NCI-H226 (cell line): ENCODE measurements at regions not wholly inside any gene's neighbourhood (a gene's known extent, or its start where the extent isn't known, plus 50 kb on each side); places are given as distances from the start of the nearest gene placed in this dataset.
"Not testable (repeated sequence)": the region's sequence is repeated elsewhere in the genome, so short reads cannot be mapped to it uniquely, and the experiment has no call there.

Experiments
- DNase-seq: peaks from one replicate; pipeline ENCODE4 v3.0.0-alpha.2; 2015

GRCh38 chr9:33695856-33696255 is 99.5 kb upstream of the PRSS3 start:
- no peak for DNase-seq

DNA sequence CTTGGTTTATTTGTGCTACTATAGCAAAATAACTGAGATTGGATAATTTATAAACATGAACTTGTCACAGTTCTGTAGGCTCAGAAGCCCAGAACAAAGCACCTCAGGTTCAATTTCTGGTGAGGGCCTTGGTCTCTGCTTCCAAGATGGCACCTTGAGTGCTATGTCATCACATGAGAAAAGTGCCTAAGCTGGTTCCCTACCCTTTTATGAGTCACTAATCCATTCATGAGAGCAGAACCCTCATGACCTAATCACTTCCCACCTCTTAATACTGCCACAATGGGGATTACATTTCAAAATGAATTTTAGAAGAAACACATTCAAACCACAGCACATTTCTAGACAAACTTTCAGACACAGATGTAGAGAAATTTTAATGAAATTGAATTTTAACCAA is 98.2 kb upstream of the PRSS3 start:
- DNase-seq = no peak

- DNase-seq = no peak
Observed at GRCh38 chr9:33698267-33698666, 97.1 kb upstream of the PRSS3 start.

- not testable (repeated sequence) for DNase-seq
Observed at GRCh38 chr9:33700940-33701339, 94.4 kb upstream of the PRSS3 start.

- no peak for DNase-seq
Observed at GRCh38 chr9:33703430-33704102, 91.8 kb upstream of the PRSS3 start.

GRCh38 chr9:33705440-33705839 is 89.9 kb upstream of the PRSS3 start:
- not testable (repeated sequence) for DNase-seq

DNA sequence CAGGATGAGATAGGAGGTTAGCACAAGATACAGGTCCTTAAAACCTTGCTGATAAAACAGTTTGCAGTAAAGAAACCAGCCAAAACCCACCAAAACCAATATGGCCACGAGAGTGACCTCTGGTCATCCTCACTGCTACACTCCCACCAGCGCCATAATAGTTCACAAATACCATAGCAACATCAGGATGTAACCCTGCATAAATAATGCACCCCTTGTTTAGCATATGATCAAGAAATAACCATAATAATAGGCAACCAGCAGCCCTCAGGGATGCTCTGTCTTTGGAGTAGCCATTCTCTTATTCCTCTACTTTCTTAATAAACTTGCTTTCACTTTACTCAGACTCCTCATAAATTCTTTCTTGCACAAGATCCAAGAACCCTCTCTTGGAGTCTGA is 86.9 kb upstream of the PRSS3 start:
- no peak for DNase-seq

DNA sequence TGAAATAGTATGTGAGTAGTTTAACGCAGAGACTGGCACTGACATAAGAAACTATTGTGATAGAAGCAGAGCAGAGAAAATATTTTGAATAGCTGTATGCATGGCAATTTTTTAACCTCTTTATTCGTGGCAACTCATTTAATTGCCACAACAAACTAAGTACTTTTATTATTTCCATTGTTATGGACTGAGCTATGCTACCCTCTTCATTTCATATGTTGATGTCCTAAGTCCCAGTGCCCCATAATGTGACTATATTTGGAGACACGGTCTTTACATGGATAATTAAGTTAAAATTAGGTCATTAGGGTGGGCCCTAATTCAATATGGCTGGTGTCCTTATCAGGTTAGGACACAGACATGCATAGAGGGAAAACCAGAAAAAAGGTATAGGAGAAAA is 86.1 kb upstream of the PRSS3 start:
- DNase-seq = no peak

DNA sequence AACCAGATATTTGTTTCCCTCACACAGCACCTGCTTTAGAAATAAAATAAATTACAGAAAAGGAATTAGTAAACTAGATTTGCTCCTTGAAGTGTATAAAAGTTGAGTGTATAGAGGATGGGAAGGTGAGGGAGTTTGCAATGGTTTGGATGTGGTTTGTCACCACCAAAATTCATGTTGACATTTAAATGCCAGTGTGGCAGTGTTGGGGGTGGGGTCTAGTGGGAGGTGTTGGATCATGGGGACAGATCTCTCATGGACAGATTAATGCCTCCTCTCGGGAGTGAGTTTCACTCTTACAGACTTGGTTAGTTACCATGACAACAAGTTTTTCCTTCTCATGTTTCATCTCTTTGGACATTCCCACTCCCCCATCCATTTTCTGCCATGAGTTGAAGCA is 83.9 kb upstream of the PRSS3 start:
- not testable (repeated sequence) for DNase-seq

GRCh38 chr9:33714989-33715388 is 80.4 kb upstream of the PRSS3 start:
- no peak for DNase-seq

DNA sequence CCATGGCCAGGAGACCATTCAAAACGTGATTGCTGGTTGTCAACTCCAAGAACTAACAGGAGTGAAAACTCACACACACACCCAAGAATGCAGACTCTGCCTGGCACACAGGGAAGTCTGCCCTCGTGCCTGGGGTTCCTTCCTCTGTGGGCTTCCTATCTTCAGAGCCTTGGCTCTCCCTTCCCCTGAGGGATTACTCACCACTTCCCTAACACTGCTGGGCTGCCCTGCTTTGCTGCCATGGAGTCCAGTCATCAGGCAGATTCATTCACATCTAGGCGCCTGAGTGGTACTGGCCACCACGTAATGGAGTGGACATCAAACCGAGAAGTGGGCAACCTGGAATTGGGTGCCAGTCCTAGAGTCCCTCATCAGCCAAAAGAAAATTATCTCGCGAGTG is 76.4 kb upstream of the PRSS3 start:
- peak; percentile 78 for DNase-seq

DNA sequence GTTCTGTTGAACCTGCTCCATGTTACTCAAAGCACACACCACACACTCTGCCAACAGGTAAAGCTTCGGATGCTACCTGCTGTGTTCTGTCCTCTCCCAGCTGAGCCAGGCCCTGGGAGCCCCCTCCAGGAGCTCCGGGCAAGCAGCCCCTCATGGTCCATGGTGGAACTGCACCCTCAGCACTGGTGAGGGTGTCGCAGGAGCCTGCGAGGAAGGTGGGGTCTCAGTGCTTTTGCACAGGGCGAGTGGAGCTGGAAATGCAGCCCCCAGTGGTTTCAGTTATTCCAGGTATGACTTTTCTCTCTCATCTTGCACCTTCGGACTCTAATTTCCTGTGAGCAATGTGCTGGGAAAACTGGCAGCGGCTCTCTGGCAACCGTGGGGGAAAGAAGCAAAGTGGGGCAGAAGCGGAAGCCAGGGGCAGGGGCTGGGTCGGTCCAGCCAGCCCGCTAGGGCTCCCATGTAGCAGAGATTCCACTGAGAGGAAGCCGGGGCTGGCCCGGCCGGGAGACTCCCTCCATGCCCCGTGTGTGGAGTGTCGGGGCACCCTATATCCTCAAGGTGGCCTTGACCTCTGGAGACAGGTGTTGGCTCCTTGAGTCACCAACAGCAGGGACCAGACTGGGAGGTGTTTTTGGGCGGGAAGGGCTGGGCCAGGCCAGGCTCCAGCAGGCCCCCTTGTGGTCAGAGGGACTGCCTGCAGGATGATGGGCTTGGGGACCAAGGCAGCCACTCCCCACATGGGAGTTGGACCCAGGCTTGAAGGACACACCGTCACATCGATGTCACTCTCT is 75.6 kb upstream of the PRSS3 start:
- DNase-seq = no peak

GRCh38 chr9:33721674-33722358 is 73.5 kb upstream of the PRSS3 start:
- no peak for DNase-seq

DNA sequence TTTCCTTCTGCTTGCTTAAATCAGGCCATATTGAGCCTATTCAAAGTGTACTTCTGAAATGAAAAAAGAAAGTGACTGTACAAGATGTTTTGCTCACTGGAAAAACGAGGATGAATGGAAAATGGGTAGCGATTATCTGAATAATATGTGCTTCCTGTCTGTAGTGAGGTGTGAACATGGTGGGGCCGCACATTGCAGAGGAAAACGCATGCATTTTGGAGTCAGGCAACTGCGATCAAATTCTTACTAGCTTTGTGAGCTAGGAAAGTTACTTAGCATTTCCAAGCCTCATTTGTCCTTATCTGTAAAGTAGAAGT is 73.0 kb upstream of the PRSS3 start:
- DNase-seq = no peak

- DNase-seq = no peak
Observed at GRCh38 chr9:33728613-33729012, 66.7 kb upstream of the PRSS3 start.

DNA sequence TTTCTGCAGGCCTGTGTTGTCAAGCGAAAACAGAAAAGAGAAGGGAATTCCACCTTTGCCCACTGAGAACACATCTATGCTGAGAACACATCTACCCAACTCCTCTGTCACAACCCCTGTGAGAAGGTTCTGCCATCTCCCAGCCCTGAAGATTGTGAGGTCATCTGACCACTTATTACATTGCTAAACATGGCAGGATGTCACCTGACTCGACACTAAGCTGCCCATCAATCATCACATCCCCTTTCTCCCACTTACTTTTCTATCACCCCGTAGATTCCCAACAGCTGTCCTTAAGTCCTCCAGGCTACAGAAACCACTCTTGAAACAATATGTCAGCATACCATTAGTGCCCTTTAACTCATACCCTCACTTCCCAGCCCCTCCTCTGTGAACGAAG is 64.2 kb upstream of the PRSS3 start:
- DNase-seq = no peak

DNA sequence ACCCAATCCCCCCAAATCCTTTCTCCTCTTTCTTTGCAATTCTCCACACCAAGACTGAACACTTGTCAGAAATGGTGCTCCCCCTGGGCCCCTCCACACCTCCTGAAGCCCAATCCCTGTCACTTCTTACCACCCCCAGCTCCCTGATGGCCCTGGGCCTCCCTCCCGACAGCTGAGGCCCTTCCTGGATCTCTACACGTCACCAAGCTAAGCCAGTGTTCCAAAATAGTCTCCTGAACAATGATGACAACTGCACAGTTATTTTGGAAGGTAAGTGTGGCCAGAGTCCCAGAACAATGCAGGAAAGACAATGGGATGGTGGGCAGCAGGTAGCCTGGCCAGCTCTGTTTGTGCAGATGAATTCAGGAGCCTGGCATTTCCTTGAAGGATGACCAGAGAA is 63.7 kb upstream of the PRSS3 start:
- DNase-seq = no peak

DNA sequence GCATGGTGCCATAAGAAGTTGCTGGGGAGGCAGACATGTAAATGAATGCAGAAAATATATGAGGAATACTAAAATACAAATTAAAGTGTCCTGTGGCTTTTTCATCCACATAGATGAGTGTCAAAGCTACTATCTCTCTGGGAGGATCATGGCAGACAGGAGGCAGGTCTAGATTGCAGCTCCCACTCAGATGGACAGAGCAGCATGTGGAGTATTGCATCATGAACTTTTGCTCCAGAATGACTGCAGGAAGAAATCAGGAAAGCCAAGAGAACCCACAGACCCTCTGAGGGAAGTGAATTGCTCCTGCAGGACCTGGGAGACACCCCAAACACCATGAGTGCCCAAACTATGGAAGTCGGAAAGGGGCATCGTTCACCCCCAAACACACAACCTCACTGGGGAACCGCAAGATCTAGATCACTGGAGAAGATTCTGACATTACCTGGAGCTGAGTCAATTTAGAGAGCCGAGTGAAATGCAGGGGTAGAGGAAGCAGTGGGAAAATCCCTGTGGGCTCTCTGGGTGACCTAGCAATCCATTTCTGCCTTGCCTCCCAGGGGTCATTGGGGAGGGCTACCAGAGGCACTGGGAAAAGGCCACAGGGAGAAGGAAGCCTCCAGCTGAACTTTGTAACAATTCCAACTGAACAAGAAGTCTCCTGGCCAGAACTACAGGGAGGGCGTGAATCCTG is 61.0 kb upstream of the PRSS3 start:
- DNase-seq = not testable (repeated sequence)

DNA sequence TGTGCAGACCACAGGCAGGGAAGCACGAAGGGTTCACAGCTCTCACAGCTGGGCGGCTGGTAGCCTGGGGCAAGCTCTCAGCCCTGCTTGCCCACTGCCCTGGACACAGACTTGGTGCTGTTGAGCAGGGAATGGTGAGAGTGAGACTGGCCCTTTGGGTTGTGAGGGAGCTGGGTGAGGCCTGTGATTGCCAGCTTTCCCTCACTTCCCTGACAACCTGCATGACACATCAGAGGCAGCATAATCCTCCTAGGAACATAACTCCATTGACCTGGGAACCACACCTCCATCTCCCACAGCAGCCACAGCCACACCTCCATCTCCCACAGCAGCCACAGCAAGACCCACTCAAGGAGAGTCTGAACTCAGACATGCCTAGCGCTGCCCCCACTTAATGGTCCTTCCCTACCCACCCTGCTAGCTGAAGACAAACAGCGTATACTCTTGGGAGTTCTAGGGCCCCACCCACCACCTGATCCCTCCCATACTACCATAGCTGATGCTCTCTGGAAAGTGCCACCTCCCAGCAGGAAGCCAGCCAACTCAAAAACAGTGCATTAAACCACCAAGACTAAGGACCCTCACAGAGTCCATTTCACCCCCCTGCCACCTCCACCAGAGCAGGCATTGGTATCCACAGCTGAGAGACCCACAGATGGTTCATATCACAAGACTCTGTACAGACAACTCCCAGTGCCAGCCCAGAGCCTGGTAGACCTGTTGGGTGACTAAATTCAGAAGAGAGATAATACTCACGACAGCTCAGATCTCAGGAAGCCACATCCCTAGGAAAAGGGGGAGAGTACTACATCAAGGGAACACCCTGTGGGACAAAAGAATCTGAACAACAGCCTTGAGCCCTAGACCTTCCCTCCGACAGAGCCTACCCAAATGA is 60.2 kb upstream of the PRSS3 start:
- DNase-seq = not testable (repeated sequence)

- DNase-seq = no peak
Observed at GRCh38 chr9:33737811-33738606, 57.4 kb upstream of the PRSS3 start.

DNA sequence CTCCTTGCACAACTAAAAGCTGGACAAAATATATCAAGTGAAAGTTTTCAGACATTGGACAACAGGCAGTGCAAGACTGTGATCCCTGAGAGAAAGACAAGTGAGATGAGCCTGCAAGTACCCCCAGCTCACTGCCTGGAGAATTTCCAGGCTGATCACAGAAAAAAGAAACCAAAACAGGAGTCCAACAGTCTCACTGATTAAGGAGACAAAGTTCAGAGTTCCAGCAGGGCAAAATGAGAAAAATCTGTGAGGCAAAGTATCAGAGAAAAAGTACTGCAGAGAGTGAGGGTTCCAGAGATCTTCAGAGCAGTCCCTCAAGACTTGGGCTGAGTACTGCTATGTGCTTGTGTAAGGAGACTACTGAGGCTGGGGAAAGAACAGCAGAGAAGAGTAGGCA is 56.0 kb upstream of the PRSS3 start:
- no peak for DNase-seq

- no peak for DNase-seq
Observed at GRCh38 chr9:33740075-33740474, 55.3 kb upstream of the PRSS3 start.
